Uterus (tissue), 3 donors: ENCODE measurements at regions not wholly inside any gene's neighbourhood (a gene's known extent, or its start where the extent isn't known, plus 50 kb on each side); places are given as distances from the start of the nearest gene placed in this dataset.
"Not testable (repeated sequence)": the region's sequence is repeated elsewhere in the genome, so short reads cannot be mapped to it uniquely, and the experiment has no call there.

ENCODE experiments used
- DNase-seq, 2 donors: peaks; one replicate each; pipeline ENCODE4 v3.0.0-alpha.2; 2019 to 2020
- H3K27ac ChIP-seq, 2 donors: fragments of 200-600 bp; sonication (generic); 1 replicate in 1 of 2; 2 replicates in 1 of 2; pipeline ENCODE4 v1.5.1; 2016 to 2018
- H3K27me3 ChIP-seq, 2 donors: fragments of 200-600 bp; sonication (generic); one replicate each; pipeline ENCODE4 v1.5.1; 2018 to 2019; ENCODE audit warnings: control low read depth in 1 of 2
- H3K36me3 ChIP-seq, 2 donors: fragments of 200-600 bp; sonication (generic); one replicate each; pipeline ENCODE4 v1.5.1; 2019; ENCODE audit warnings: control low read depth in 1 of 2
- H3K4me1 ChIP-seq, 2 donors: fragments of 200-600 bp; sonication (generic); one replicate each; pipeline ENCODE4 v1.5.1; 2018 to 2019; ENCODE audit warnings: control low read depth in 1 of 2
- H3K4me3 ChIP-seq, 2 donors: fragments of 200-600 bp; sonication (generic); 1 replicate in 1 of 2; 2 replicates in 1 of 2; pipeline ENCODE4 v1.5.1; 2018 to 2019; ENCODE audit warnings: mild to moderate bottlenecking in 1 of 2
- H3K9me3 ChIP-seq, 2 donors: fragments of 200-600 bp; sonication (generic); one replicate each; pipeline ENCODE4 v1.5.1; 2019; ENCODE audit warnings: control low read depth in 1 of 2
- POLR2A ChIP-seq, 2 donors: fragments of 450-650 bp; IDR thresholded peaks; one replicate each; pipeline ENCODE4 v1.6.1; 2016; ENCODE audit warnings: antibody characterized with exemption in 2 of 2, mild to moderate bottlenecking in 1 of 2, moderate library complexity in 1 of 2
- intact Hi-C: fragments of 100-400 bp; cut with DNase I; formaldehyde crosslinking; loops from one replicate; pipeline ENCODE4 v1.15.1; 2023; ENCODE audit warnings: low total_unique reads
- TF ChIP-seq, protein P1 (sequence below), 4 experiments: fragments of 200-600 bp in 2 of 4; fragments of 450-650 bp in 2 of 4; sonication (generic) in 2 of 4; IDR thresholded peaks; one replicate each; pipeline ENCODE4 v1.5.1; 2016 to 2019; ENCODE audit warnings: antibody characterized with exemption in 4 of 4, mild to moderate bottlenecking in 2 of 4, moderate library complexity in 1 of 4
- donor health status: DM: yes; HTN: yes; CAD: no.

DNA sequence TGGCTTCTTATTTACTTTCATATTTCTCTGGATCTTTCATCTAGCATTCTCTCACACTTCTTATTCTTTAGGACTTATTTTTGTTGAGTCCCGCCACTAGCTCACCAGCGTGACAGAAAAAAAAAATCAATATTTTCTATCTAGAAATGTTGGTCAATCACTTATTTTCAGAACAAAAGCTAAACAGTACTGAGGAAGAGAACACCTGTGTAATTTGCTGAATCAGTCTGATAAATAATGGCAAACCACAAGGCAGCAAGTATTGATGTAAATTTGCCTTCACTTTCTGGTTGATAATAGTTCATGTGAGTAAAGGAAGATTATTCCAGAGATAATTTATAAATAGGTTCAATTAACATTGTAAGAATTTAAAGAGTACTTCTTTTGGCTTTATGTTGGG lies 179.2 kb downstream of the BCHE start:
- TF ChIP-seq POLR2A (IDR thresholded peaks at IDR 0.05), result no peak
- TF ChIP-seq, protein P1, sequence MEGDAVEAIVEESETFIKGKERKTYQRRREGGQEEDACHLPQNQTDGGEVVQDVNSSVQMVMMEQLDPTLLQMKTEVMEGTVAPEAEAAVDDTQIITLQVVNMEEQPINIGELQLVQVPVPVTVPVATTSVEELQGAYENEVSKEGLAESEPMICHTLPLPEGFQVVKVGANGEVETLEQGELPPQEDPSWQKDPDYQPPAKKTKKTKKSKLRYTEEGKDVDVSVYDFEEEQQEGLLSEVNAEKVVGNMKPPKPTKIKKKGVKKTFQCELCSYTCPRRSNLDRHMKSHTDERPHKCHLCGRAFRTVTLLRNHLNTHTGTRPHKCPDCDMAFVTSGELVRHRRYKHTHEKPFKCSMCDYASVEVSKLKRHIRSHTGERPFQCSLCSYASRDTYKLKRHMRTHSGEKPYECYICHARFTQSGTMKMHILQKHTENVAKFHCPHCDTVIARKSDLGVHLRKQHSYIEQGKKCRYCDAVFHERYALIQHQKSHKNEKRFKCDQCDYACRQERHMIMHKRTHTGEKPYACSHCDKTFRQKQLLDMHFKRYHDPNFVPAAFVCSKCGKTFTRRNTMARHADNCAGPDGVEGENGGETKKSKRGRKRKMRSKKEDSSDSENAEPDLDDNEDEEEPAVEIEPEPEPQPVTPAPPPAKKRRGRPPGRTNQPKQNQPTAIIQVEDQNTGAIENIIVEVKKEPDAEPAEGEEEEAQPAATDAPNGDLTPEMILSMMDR (IDR thresholded peaks at IDR 0.05), result no peak
- H3K27me3 ChIP-seq, result no peaks in the 10 kb centered on the region
- H3K4me3 ChIP-seq, result no peak overlapping the region
- no peak overlapping the region for H3K27ac ChIP-seq
- H3K4me1 ChIP-seq, result no peaks in the 10 kb centered on the region
- DNase-seq, result no peak
- H3K36me3 ChIP-seq, result no peaks in the 10 kb centered on the region
- H3K9me3 ChIP-seq, result no peaks in the 10 kb centered on the region
- intact Hi-C loops, result no loop called here

DNA sequence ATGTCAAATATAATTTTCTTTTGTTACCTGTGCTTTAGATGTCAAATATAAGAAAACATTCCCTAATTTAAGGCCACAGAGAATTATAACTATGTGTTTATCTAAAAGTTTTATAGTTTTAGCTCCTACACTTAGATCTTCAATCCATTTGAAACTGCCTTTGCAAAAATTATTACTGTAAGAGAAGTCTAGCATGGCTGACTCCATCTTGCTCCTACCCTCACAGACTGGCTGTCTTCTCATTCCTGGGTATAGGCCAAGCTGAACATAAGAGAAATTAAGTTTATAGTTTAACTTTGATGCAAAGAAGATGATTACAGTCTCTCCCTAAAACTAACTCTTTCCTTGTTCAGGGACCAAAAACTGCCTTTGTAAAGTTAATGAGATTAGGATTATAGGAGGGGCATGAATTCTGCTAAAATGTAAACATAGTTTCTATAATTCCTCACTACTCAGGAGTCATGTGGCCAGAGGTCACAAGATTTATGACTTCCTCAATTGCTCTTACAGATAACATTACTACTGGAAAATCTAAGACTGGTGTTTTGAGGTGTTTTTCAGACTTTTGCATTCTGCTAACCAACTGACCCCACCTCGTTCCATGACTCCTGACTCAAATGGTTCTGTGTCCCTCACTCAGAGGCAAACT lies 184.0 kb downstream of the BCHE start:
- H3K4me1 ChIP-seq, result no peaks in the 10 kb centered on the region
- intact Hi-C loops, result no loop called here
- no peaks in the 10 kb centered on the region for H3K27me3 ChIP-seq
- no peak overlapping the region for H3K4me3 ChIP-seq
- TF ChIP-seq, protein P1 (IDR thresholded peaks at IDR 0.05), result no peak
- no peak for TF ChIP-seq POLR2A (IDR thresholded peaks at IDR 0.05)
- no peak overlapping the region for H3K27ac ChIP-seq
- H3K36me3 ChIP-seq, result no peaks in the 10 kb centered on the region
- no peak for DNase-seq
- no peaks in the 10 kb centered on the region for H3K9me3 ChIP-seq

DNA sequence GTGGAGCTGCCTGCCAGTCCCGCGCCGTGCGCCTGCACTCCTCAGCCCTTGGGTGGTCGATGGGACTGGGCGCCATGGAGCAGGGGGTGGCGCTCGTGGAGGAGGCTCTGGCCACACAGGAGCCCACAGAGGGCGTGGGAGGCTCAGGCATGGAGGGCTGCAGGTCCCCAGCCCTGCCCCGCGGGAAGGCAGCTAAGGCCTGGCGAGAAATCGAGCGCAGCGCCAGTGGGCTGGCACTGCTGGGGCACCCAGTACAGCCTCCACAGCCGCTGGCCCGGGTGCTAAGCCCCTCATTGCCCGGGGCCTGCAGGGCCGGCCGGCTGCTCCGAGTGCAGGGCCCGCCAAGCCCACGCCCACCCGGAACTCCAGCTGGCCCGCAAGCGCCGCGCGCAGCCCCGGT lies 187.9 kb downstream of the BCHE start:
- intact Hi-C loops, result not testable (repeated sequence)

DNA sequence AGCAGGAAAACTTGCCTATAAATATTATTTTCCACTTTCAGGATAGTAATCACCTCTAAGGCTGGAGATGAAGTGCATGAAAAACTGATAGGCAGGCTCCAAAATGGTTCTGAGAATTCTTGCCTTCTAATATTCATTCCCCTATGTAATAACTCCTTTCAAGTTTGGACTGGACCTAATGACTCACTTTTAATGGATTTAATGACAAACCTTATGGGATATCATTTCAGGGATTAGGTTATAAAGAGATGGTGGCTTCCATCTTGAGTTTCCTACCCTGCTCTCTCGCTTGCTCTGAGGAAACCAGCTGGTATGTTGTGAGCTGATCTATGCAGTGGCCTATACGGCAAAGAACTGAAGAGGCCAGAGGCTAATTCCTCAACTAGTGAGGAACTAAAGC lies 192.0 kb downstream of the BCHE start:
- intact Hi-C loops, result no loop called here
- Histone ChIP-seq H3K27ac (no peak overlapping the region), H3K27me3 (no peaks in the 10 kb centered on the region)

More for the DNA sequence above, 187.9 kb downstream of the BCHE start:
- not testable (repeated sequence) for H3K36me3 ChIP-seq, DNase-seq, H3K9me3 ChIP-seq, H3K4me1 ChIP-seq, H3K27ac ChIP-seq, H3K4me3 ChIP-seq, H3K27me3 ChIP-seq

DNA sequence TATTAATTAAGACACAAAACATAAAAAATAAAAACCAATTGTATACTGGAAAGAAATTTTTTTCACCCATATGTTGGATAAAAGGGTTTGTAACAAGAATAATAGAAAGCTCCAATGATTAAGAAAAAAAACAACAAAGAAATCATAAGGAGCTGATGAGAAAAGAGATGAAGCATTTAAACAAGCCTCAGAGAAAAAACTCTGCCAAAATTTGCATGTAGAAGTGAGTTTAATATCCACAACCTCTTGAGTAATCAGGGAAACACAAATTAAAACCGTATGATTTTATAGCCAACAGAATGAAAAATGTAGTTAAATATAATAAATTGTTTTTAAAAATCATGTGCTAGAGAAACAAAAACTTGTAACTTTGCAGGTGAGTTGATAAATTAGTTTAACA lies 192.9 kb downstream of the BCHE start:
- no peaks in the 10 kb centered on the region for H3K36me3 ChIP-seq
- no peak overlapping the region for H3K4me3 ChIP-seq
- intact Hi-C loops, result no loop called here
- TF ChIP-seq, protein P1 (IDR thresholded peaks at IDR 0.05), result no peak
- no peak for TF ChIP-seq POLR2A (IDR thresholded peaks at IDR 0.05)
- no peaks in the 10 kb centered on the region for H3K27me3 ChIP-seq
- DNase-seq, result no peak
- H3K9me3 ChIP-seq, result peaks cover 0 to 3% of the 10 kb centered on the region in 2 donors
- peak overlapping the region; percentile 5 to 71 for H3K27ac ChIP-seq
- H3K4me1 ChIP-seq, result peaks cover 4 to 8% of the 10 kb centered on the region in 2 donors

More for the DNA sequence above, 192.0 kb downstream of the BCHE start:
- Histone ChIP-seq H3K9me3 (peaks cover 0 to 3% of the 10 kb centered on the region in 2 donors), H3K36me3 (no peaks in the 10 kb centered on the region), H3K4me3 (no peak overlapping the region), H3K4me1 (peaks cover 4 to 8% of the 10 kb centered on the region in 2 donors)
- TF ChIP-seq, protein P1 (IDR thresholded peaks at IDR 0.05), result no peak
- no peak for TF ChIP-seq POLR2A (IDR thresholded peaks at IDR 0.05)
- no peak for DNase-seq

DNA sequence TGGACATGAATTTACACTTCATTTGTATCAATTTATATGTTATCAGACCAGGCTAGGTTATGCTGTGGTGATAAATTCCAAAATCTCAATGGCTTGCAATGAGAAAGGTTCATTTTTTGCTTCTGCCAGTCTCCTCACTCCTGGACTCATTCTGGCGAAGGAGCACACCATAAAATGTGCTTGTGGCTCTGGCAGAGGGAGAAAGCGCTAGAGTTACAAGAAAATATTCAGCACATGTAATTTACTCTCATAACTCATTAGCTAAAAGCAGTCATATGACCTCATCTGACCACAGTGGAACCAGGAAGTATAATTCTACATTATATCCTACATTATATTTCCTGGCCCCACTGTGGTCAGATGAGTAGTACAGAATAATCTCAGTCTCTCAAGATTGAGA lies 193.8 kb downstream of the BCHE start:
- Histone ChIP-seq H3K4me3 (no peak overlapping the region), H3K4me1 (peaks cover 4 to 8% of the 10 kb centered on the region in 2 donors), H3K27ac (peak overlapping the region; percentile 71 to 74), H3K9me3 (peaks cover 0 to 3% of the 10 kb centered on the region in 2 donors), H3K27me3 (no peaks in the 10 kb centered on the region), H3K36me3 (no peaks in the 10 kb centered on the region)
- intact Hi-C loops, result no loop called here
- TF ChIP-seq, protein P1 (IDR thresholded peaks at IDR 0.05), result no peak
- no peak for TF ChIP-seq POLR2A (IDR thresholded peaks at IDR 0.05)
- DNase-seq, result no peak
